IPS DF 6.9 (cell line): ENCODE measurements at regions not wholly inside any gene's neighbourhood (a gene's known extent, or its start where the extent isn't known, plus 50 kb on each side); places are given as distances from the start of the nearest gene placed in this dataset.

ENCODE experiments used
- DNase-seq: peaks from one replicate; pipeline ENCODE4 v3.0.0-alpha.2; 2013; ENCODE audit warnings: low read depth, low spot score
- H3K27ac ChIP-seq: one replicate; pipeline ENCODE4 v1.5.1; 2013; ENCODE audit warnings: low read length, control low read depth
- H3K27me3 ChIP-seq: 2 replicates; pipeline ENCODE4 v1.6.1; 2013; ENCODE audit warnings: mild to moderate bottlenecking, low read length; ENCODE audit not compliant: control insufficient read depth, insufficient read depth
- H3K36me3 ChIP-seq: 2 replicates; pipeline ENCODE4 v1.6.1; 2013; ENCODE audit warnings: low read length; ENCODE audit not compliant: control insufficient read depth, insufficient read depth
- H3K4me1 ChIP-seq: 2 replicates; pipeline ENCODE4 v1.6.1; 2013; ENCODE audit warnings: low read length; ENCODE audit not compliant: control insufficient read depth, insufficient read depth
- H3K4me3 ChIP-seq: 2 replicates; pipeline ENCODE4 v1.5.1; 2013; ENCODE audit warnings: mild to moderate bottlenecking, low read length
- H3K9me3 ChIP-seq: 2 replicates; pipeline ENCODE4 v1.6.1; 2013; ENCODE audit warnings: low read length, inconsistent platforms; ENCODE audit not compliant: control insufficient read depth, insufficient read depth
- WGBS: extraction: QIAGEN DNeasy Blood & Tissue Kit; methylation state at CpG from one replicate; pipeline ENCODE4 v1.1.7; 2013; ENCODE audit warnings: mixed read lengths, missing lambda C conversion rate; ENCODE audit not compliant: insufficient read length, insufficient coverage; 5-methylcytosine and 5-hydroxymethylcytosine counted together

DNA sequence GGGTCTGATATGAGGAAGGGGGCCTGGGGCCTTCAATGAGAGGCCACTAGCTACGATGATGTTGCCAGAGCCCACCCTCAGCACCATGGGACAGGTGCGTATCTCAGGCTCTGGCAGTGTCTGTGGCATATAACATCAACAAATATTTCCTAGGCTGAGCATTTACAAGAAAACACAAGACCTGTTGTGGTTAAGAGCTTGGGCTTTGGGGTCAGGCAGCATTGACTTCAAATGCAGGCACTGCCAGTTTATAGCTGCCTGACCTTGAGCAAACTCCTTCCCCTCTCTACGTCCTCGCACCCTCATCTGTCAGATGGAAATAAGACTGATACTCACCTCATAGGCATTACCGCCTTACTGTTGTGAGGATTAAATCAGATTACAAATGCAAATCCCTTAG, 156.0 kb downstream of the KATNAL1 start:
- Histone ChIP-seq H3K27ac (no peak overlapping the region), H3K4me3 (no peak overlapping the region), H3K4me1 (no peaks in the 10 kb centered on the region), H3K36me3 (no peaks in the 10 kb centered on the region), H3K27me3 (no peaks in the 10 kb centered on the region), H3K9me3 (no peaks in the 10 kb centered on the region)
- WGBS = no CpG with 5 or more reads among the region's 5 CpGs
- no peak for DNase-seq

DNA sequence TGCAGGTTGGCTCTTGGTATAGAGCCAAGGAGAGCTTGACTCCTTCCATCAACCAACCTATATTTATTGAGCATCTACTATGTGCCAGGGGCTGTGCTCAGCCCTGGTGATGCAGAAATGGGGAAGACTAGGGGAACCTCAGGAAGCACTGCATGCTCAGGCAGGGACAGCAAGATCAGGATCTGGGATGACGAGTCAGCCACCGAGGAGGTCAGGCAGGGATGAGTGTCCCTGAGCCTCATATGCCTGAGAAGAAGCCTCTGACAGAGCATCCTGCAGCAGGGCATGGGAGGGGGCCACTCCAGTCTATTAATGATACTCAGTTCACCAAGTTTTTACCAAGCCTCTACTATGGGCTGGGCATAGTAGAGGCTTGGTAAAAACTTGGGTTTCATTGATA, 158.1 kb downstream of the KATNAL1 start:
- Histone ChIP-seq H3K27ac (no peak overlapping the region), H3K9me3 (no peaks in the 10 kb centered on the region), H3K27me3 (no peaks in the 10 kb centered on the region), H3K4me1 (no peaks in the 10 kb centered on the region), H3K4me3 (no peak overlapping the region), H3K36me3 (no peaks in the 10 kb centered on the region)
- DNase-seq = no peak
- WGBS = no CpG with 5 or more reads among the region's 2 CpGs

DNA sequence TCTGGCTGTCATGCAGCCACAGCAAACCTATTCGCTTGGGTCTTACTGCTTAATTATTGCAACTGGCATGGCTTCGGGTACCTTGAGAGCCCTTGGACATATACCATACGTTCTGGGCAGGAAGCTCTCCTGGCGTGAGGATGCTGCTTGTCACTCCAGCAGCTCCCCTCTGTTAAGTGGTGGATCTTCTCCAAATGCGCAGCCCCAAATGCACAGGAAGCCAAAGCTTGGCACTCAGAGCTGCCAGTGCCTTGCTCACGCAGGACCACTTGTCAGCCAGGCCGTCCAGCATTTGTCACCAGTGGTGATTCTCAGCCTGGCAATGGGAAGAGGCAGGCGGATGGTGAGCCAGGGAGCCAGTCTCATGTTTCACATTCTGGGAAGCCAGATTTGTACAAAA, 158.6 kb downstream of the KATNAL1 start:
- DNase-seq = no peak
- H3K4me1 ChIP-seq = no peaks in the 10 kb centered on the region
- no peaks in the 10 kb centered on the region for H3K36me3 ChIP-seq
- WGBS = no CpG with 5 or more reads among the region's 8 CpGs
- H3K27ac ChIP-seq = no peak overlapping the region
- H3K4me3 ChIP-seq = no peak overlapping the region
- H3K27me3 ChIP-seq = no peaks in the 10 kb centered on the region
- no peaks in the 10 kb centered on the region for H3K9me3 ChIP-seq

DNA sequence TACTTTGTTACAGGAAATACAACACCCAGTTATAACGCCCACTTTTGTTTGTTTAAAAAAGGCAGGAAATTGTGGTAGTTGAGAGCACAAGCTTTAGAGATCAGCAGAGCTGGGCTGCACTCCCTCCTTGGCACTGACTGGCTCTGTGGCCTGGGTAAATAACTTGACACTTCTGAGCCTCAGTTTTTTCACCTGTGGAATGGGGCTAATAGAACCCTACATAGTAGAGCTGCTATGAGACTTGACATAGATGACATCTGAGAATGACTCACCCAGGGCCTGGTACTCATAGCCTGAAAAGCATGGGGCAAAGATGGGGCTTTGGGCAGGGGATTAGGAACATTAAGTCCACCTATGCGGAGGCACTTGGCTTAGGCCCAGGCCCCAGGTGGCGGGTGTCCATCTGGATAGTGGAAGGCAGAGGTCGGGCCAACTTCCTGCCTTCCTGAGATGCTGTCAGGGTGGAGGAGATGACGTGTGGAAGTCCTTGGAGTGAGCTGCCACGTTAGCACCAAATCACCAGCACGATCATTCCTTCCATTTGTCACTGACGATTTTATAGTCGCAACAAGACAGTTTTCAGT, 159.1 kb downstream of the KATNAL1 start:
- Histone ChIP-seq H3K9me3 (no peaks in the 10 kb centered on the region), H3K27ac (no peak overlapping the region), H3K36me3 (no peaks in the 10 kb centered on the region), H3K27me3 (no peaks in the 10 kb centered on the region), H3K4me1 (no peaks in the 10 kb centered on the region), H3K4me3 (no peak overlapping the region)
- no peak for DNase-seq
- no CpG with 5 or more reads among the region's 9 CpGs for WGBS

DNA sequence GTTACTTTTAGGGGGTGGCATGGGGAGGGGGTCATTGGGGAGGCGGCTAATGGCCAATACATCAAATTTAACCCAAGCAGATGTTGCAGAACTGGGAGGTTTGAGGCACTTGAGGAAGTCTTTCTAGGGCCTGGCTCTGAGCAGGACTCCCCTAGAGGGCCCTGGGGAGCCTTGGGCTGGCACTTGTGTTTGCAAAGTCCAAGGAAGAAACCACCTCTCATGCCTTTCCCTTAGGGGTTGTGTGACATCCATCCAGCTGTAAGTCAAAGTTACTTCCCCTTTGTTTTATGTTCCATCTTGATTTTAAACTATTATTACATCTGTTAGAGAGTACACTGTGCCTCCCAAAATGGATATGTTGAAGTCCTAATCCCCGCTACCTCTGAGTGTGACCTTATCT, 159.9 kb downstream of the KATNAL1 start:
- Histone ChIP-seq H3K4me1 (no peaks in the 10 kb centered on the region), H3K9me3 (no peaks in the 10 kb centered on the region), H3K36me3 (no peaks in the 10 kb centered on the region), H3K27me3 (no peaks in the 10 kb centered on the region), H3K27ac (no peak overlapping the region), H3K4me3 (no peak overlapping the region)
- DNase-seq = no peak
- WGBS = no CpG with 5 or more reads among the region's 2 CpGs

DNA sequence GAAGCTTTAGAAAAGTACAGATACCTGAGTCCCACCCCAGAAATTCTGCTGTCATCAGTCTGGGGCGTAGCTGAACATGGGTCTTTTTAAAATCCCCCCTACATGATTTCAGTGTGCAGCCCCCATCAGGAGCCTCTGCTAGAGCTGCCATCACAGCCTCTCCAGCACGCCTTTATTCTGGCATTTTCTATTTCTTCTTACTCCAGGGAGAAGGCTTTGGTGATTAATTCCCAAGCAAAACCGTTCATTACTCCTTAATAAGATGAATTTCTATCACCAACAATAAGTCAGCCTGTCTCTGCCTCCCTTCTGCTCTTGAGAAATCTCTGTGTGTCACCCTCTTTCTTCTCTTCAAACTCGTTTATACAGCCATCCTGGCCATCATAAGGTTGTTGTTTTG, 160.3 kb downstream of the KATNAL1 start:
- Histone ChIP-seq H3K4me1 (no peaks in the 10 kb centered on the region), H3K36me3 (no peaks in the 10 kb centered on the region), H3K4me3 (no peak overlapping the region), H3K27ac (no peak overlapping the region), H3K27me3 (no peaks in the 10 kb centered on the region), H3K9me3 (no peaks in the 10 kb centered on the region)
- WGBS = no CpG with 5 or more reads among the region's 4 CpGs
- no peak for DNase-seq

DNA sequence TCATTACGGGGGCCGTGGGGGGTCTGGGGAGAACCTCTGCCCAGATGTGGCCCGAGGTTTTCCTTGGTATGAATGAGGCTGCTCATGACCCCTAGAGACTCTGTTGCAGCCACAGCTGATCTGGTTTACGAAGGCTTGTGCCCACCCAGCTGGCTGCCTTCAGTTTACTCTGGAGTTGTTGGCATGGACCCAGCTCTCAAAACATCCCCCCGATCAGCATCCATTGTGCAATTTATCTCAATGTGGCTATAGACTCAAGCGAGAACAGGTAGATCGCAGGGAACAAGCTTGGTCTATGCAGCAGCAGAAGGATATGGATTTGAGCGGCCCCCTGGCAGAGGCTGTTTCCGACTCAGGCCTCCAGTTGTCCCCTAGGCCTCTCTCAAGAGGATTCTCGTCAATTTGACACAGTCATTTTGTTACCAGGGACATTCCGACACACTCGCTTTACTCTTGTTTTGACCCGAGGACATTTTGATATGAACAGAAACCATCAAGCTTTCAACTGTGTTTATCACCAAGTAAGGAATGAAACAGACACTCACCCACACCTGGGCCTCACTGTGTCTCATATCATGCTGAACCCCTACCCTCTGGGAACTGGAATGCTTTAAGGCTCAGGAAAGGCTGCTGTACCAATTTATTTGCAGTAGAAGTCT, 161.5 kb downstream of the KATNAL1 start:
- no CpG with 5 or more reads among the region's 13 CpGs for WGBS
- no peak for DNase-seq
- Histone ChIP-seq H3K4me1 (no peaks in the 10 kb centered on the region), H3K27ac (no peak overlapping the region), H3K36me3 (no peaks in the 10 kb centered on the region), H3K4me3 (no peak overlapping the region), H3K9me3 (no peaks in the 10 kb centered on the region), H3K27me3 (no peaks in the 10 kb centered on the region)

DNA sequence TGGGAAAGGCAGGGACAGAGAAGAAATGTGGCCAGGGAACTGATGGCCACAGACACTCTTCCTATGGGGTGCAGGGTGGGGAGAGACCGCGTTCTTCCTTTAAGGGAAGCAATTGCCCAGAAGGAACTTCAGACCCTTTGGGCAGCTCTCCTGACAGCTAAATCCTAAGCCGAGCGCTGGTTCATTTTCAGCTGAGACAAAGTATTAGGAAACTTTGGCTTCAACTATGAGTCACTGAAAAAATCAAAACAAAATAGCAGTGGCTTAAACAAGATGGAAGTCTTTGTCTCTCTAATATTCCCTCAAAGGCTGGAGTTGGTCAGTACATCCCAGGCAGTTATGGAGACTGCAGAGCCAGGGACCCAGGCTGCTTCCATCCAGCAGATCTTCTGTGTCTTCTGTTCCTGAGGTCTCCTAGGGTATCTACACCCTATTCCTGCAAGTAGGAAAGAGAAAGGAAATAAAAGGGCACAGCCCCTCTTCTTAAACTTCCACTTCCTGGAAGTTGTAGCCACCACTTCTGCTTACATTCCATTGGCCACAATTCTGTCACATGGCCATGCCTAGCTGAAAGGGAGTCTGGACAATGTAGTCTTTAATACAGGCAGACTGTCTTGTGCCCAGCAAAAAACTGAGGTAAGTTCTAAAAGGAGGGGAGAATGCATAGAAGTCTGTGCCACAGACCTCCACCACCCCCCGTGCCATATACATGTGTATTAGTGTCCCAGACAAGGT, 163.5 kb downstream of the KATNAL1 start:
- DNase-seq = no peak
- no peaks in the 10 kb centered on the region for H3K36me3 ChIP-seq
- H3K4me1 ChIP-seq = no peaks in the 10 kb centered on the region
- H3K27me3 ChIP-seq = no peaks in the 10 kb centered on the region
- WGBS = no CpG with 5 or more reads among the region's 5 CpGs
- no peak overlapping the region for H3K27ac ChIP-seq
- H3K4me3 ChIP-seq = no peak overlapping the region
- no peaks in the 10 kb centered on the region for H3K9me3 ChIP-seq

DNA sequence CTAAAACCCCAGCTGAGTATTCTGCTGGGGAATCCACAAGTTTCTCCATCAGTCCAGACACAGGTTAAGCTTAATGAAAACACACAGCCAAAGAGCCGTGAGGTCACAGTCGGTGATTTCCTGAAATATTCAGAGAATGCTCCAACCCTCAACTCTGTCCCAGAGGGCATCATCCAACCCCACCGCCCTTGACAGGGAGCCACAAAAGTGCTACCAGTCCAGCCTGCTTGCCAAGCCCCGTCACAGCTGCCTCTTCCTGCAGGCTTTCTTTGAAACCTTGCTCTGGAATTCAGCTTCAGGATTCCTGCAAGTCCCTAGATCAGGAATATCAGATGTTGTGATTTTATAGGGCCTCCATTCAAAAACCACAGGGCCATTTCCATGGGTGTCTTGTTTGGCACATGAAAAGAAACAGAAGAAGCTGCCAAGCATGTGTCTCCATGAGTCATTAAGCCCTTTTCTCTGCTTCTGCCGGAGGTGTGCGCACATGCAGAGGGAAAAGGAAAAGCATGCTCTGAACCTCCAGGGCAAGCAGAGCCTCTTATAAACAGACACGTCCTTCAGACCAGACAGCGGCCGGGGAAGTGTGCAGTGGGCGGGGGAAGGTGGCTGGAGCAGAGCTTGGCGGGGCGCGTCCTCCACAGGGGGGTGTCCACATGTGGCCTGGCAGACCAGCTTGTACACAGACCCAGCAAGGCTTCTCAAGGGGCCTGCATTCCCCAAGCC, 164.7 kb downstream of the KATNAL1 start:
- no peak for DNase-seq
- Histone ChIP-seq H3K36me3 (no peaks in the 10 kb centered on the region), H3K27me3 (no peaks in the 10 kb centered on the region), H3K4me3 (no peak overlapping the region), H3K9me3 (no peaks in the 10 kb centered on the region), H3K4me1 (no peaks in the 10 kb centered on the region), H3K27ac (no peak overlapping the region)
- no CpG with 5 or more reads among the region's 13 CpGs for WGBS

DNA sequence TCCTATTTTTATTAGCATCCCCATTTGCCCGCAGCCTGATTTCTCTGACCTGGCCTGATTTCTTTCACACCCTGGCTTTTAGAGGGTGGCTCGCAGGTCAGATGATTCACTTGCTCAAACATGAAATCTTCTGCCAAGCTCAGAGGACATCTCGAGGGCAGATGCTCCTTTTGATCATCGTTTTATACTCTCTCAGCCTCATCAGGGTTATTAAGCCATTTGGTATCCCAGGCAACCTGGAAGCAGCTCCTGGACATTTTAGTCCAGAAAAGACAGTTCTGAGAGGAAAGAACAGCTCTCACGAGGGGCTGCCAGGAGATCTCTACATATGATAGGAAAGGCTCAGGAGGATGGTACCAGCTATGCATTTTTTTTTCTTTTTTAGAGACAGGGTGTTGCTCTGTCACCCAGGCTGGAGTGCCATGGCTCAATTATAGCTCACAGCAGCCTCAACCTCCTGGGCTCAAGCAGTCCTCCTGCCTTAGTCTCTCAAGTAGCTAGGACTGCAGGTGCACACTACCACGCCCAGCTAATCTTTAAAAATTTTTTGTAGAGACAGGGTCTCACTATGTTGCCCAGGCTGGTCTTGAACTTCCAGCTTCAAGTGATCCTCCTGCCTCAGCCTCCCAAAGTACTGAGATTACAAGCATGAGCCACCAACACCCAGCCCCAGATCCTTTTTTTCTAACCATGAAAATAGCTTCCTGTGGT, 165.4 kb downstream of the KATNAL1 start:
- Histone ChIP-seq H3K27ac (no peak overlapping the region), H3K36me3 (no peaks in the 10 kb centered on the region), H3K4me3 (no peak overlapping the region), H3K27me3 (no peaks in the 10 kb centered on the region), H3K9me3 (no peaks in the 10 kb centered on the region), H3K4me1 (no peaks in the 10 kb centered on the region)
- no CpG with 5 or more reads among the region's 6 CpGs for WGBS
- no peak for DNase-seq
